ENCODE measurements at regions not wholly inside any gene's neighbourhood (a gene's known extent, or its start where the extent isn't known, plus 50 kb on each side); places are given as distances from the start of the nearest gene placed in this dataset.
A peak's percentile ranks its signal among the peaks of the same experiment; 100 is the strongest.
"Not testable (repeated sequence)": the region's sequence is repeated elsewhere in the genome, so short reads cannot be mapped to it uniquely, and the experiment has no call there.

DNA sequence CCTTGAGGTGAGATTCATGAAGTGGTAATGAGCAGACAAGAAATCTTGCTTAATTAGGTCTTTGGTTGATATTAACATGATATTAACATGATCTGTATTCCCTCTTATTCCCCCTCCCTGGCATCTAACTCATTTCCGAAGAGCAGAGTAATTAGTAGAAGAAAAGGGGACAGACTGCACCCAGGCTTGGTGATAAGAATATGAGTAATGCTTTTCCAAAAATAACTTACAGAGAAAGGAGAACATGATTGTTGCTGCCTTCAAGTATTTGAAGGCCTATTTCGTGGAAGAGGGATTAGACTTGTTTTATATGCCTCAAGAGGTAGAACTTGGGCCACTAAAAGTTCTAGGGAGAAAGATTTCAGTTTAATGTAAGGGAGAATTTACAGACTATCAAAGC is 130.6 kb upstream of the ATP5MC3 start:
- DNase-seq = no peak

- no peak for DNase-seq
Measured at GRCh38 chr2:175310813-175311504, 129.4 kb upstream of the ATP5MC3 start.

- peak in 1 of 2 donors; percentile 3 for DNase-seq
Measured at GRCh38 chr2:175309799-175310198, 128.3 kb upstream of the ATP5MC3 start.

- DNase-seq = no peak
Measured at GRCh38 chr2:175308005-175308404, 126.5 kb upstream of the ATP5MC3 start.

GRCh38 chr2:175304541-175304940 is 123.0 kb upstream of the ATP5MC3 start:
- DNase-seq = no peak

DNA sequence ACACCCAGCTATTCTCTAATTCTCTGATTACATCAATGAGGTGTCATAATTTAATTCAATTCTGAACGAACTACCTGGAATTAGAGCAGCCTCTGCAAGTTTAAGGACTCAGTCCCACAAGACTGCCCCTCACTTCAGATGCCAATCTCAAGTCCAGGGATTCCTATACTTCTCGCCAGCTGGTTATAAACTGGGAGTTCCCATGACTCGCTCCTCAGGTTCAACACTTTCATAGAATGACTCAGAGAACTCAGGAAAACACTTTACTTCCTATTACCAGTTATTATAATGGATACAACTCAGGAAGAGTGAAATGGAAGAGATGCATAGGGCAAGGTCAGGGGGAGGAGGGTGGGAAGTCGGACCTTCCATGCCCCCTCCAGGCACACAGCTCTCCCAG is 112.3 kb upstream of the ATP5MC3 start:
- DNase-seq = no peak

DNA sequence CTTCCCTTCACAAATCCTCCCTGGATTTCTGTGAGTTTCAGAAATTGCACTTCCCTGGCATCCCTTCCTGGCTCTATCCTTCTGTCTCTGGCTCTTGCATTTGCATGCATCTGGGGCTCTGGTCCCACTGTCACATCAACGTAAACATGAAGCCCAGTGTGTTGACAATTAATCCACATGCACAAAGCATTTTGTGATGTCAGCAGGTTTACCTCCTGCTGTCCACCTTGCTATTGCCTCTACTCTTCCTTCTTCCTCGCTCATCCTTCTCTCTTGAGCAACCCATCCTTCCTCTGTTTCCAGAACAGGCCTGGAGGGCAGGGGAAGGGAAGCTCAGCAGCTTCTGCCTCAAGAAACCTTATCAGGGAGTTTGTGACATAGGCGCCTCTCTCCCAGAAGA is 111.7 kb upstream of the ATP5MC3 start:
- no peak for DNase-seq

GRCh38 chr2:175282886-175283285 is 101.4 kb upstream of the ATP5MC3 start:
- DNase-seq = no peak

- DNase-seq = peak; percentile 24 to 25
Measured at GRCh38 chr2:175282300-175282699, 100.8 kb upstream of the ATP5MC3 start.

DNA sequence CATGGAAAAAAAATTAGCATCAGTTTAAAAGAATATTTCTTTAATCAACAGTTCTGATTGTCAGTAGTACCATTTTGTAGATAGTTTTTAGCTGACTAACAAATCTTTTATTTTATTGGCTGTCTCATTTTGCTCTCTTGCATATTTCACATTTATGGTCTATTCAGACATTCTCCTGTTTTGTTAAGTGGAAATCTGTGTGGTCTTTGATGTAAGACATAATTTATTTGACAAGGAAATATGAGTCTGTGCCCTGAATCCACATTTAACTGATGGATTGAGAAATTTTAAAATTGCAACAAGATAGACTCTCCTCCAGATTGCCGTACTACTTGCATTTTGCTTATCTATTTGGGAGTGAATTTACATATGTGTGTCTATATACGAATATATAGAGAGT is 96.3 kb upstream of the ATP5MC3 start:
- no peak for DNase-seq

GRCh38 chr2:175275539-175275938 is 94.0 kb upstream of the ATP5MC3 start:
- no peak for DNase-seq

- DNase-seq = no peak
Measured at GRCh38 chr2:175259164-175259563, 77.7 kb upstream of the ATP5MC3 start.

GRCh38 chr2:175256806-175257585 is 75.5 kb upstream of the ATP5MC3 start:
- no peak for DNase-seq

GRCh38 chr2:175256391-175256790 is 74.9 kb upstream of the ATP5MC3 start:
- not testable (repeated sequence) for DNase-seq

GRCh38 chr2:175253871-175254270 is 72.4 kb upstream of the ATP5MC3 start:
- DNase-seq = no peak

GRCh38 chr2:175251425-175252041 is 70.0 kb upstream of the ATP5MC3 start:
- DNase-seq = peak in 1 of 2 donors; percentile 63

GRCh38 chr2:175247159-175247558 is 65.6 kb upstream of the ATP5MC3 start:
- DNase-seq = no peak

DNA sequence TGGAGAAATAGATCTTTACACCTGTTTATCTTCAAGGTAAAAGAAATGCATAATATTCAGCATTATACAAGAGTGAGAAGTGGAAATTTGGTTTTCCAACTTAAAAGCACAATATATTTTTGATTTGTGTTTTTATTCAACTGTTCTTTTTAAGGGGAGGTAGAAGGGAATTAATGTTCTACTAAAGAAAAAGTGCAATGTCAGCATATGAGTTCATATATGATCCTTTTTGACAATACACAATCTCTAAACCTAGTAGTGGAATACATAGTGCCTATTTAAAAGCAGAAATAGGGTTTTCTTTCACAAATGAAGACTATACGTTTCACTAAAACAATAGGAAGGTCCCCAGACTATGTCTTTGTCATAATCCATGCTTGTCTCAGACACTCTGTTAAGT is 63.2 kb upstream of the ATP5MC3 start:
- no peak for DNase-seq

- no peak for DNase-seq
Measured at GRCh38 chr2:175241691-175242090, 60.2 kb upstream of the ATP5MC3 start.

GRCh38 chr2:175240033-175240432 is 58.5 kb upstream of the ATP5MC3 start:
- DNase-seq = not testable (repeated sequence)

GRCh38 chr2:175236930-175237329 is 55.4 kb upstream of the ATP5MC3 start:
- DNase-seq = no peak

DNA sequence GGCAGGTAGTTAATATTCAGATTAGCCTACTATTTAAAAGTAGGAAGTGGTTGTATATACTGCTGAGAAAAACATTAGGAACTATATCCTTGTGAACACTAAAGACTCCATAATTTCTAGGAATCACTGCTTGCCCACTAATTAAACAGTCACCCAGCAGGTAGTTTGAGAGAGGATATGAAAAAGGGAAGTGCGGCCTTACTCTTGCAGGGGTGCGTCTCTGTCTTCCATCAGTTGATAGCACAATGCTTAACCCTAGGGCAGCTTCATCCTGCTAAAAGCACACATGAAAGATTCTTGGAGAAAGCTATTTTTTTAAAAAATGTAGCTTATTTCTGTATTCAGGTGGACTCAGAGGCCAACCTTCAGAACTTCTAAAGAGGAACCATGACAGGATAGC is 53.1 kb upstream of the ATP5MC3 start:
- DNase-seq = no peak

- no peak for DNase-seq
Measured at GRCh38 chr2:175234153-175234552, 52.6 kb upstream of the ATP5MC3 start.

- no peak for DNase-seq
Measured at GRCh38 chr2:175233135-175233719, 51.7 kb upstream of the ATP5MC3 start.

Measured in inflammatory macrophage treated with lipopolysaccharide for 1 hour (primary cell).